ENCODE measurements at regions not wholly inside any gene's neighbourhood (a gene's known extent, or its start where the extent isn't known, plus 50 kb on each side); places are given as distances from the start of the nearest gene placed in this dataset.

DNA sequence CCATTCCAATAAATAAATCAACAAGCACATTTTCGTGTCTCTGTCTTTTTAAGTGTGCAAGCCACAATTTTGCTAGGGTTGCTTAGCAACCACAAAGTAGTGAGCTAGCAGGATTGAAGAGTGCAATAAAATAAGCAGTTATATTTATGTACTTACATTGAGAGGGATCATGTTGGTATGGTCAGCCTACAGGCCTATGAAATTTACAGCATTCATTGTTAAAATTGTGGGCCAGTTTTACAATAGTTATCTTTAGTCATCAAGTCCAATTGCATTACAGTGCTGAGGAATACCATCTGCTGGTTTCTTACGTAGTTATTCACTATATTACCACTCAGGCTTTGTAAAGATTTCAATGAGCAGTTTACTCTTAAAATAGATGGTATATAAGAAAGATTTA lies 192.5 kb upstream of the POT1 start:
- TF ChIP-seq PML (IDR thresholded peaks at IDR 0.05; ENCODE audit: low read length) (no peak), POLR2A (conservative IDR thresholded peaks at IDR 0.05) (no peak), NCOA1 (IDR thresholded peaks at IDR 0.05; ENCODE audit: low read depth) (no peak), POLR2AphosphoS5 (IDR thresholded peaks at IDR 0.05; ENCODE audit: control insufficient read depth, insufficient read depth, low read depth, low read length) (no peak), MXI1 (IDR thresholded peaks at IDR 0.05; ENCODE audit: low read depth, low read length) (no peak), ZNF274 (IDR thresholded peaks at IDR 0.05; ENCODE audit: borderline replicate concordance, low read depth, low read length) (no peak), GATAD2B (IDR thresholded peaks at IDR 0.05; ENCODE audit: borderline replicate concordance) (no peak), MED1 (CRISPR knock-in tag; IDR thresholded peaks at IDR 0.05; ENCODE audit: borderline replicate concordance) (no peak), ELF1 (tag; IDR thresholded peaks at IDR 0.05) (no peak), HDAC2 (IDR thresholded peaks at IDR 0.05) (no peak), PHF20 (IDR thresholded peaks at IDR 0.05; ENCODE audit: partially characterized antibody) (no peak), ZSCAN32 (CRISPR knock-in tag; IDR thresholded peaks at IDR 0.05) (no peak)
- TF ChIP-seq, protein P1, sequence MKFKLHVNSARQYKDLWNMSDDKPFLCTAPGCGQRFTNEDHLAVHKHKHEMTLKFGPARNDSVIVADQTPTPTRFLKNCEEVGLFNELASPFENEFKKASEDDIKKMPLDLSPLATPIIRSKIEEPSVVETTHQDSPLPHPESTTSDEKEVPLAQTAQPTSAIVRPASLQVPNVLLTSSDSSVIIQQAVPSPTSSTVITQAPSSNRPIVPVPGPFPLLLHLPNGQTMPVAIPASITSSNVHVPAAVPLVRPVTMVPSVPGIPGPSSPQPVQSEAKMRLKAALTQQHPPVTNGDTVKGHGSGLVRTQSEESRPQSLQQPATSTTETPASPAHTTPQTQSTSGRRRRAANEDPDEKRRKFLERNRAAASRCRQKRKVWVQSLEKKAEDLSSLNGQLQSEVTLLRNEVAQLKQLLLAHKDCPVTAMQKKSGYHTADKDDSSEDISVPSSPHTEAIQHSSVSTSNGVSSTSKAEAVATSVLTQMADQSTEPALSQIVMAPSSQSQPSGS (CRISPR knock-in tag; IDR thresholded peaks at IDR 0.05): no peak
- TF ChIP-seq, protein P2, sequence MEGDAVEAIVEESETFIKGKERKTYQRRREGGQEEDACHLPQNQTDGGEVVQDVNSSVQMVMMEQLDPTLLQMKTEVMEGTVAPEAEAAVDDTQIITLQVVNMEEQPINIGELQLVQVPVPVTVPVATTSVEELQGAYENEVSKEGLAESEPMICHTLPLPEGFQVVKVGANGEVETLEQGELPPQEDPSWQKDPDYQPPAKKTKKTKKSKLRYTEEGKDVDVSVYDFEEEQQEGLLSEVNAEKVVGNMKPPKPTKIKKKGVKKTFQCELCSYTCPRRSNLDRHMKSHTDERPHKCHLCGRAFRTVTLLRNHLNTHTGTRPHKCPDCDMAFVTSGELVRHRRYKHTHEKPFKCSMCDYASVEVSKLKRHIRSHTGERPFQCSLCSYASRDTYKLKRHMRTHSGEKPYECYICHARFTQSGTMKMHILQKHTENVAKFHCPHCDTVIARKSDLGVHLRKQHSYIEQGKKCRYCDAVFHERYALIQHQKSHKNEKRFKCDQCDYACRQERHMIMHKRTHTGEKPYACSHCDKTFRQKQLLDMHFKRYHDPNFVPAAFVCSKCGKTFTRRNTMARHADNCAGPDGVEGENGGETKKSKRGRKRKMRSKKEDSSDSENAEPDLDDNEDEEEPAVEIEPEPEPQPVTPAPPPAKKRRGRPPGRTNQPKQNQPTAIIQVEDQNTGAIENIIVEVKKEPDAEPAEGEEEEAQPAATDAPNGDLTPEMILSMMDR (IDR thresholded peaks at IDR 0.05 in 2 of 3, conservative IDR thresholded peaks at IDR 0.05 in 1 of 3; ENCODE audit: insufficient read depth in 2 of 3, low read depth in 1 of 3, low read length in 3 of 3): no peak
